GM12874 (cell line): ENCODE measurements at regions not wholly inside any gene's neighbourhood (a gene's known extent, or its start where the extent isn't known, plus 50 kb on each side); places are given as distances from the start of the nearest gene placed in this dataset.

Experiments
- CTCF ChIP-seq: IDR thresholded peaks from 2 replicates; pipeline ENCODE4 v1.5.1; 2011; ENCODE audit warnings: low read depth, mild to moderate bottlenecking, control low read depth, low read length, moderate library complexity; ENCODE audit not compliant: insufficient read depth

GRCh38 chr18:40347261-40347660 lies 1607.8 kb upstream of the PIK3C3 start:
- TF ChIP-seq CTCF = no peak

GRCh38 chr18:40346146-40346545 lies 1608.9 kb upstream of the PIK3C3 start:
- no peak for TF ChIP-seq CTCF

GRCh38 chr18:40341701-40342100 lies 1613.3 kb upstream of the PIK3C3 start:
- no peak for TF ChIP-seq CTCF

GRCh38 chr18:40338284-40338683 lies 1616.8 kb upstream of the PIK3C3 start:
- TF ChIP-seq CTCF = no peak

GRCh38 chr18:40326985-40327384 lies 1628.0 kb upstream of the PIK3C3 start:
- no peak for TF ChIP-seq CTCF

- TF ChIP-seq CTCF = no peak
Measured at GRCh38 chr18:40325988-40326387, 1629.0 kb upstream of the PIK3C3 start.

- no peak for TF ChIP-seq CTCF
Measured at GRCh38 chr18:40314199-40314598, 1640.8 kb upstream of the PIK3C3 start.
